HG02678 (cell line): ENCODE measurements at regions not wholly inside any gene's neighbourhood (a gene's known extent, or its start where the extent isn't known, plus 50 kb on each side); places are given as distances from the start of the nearest gene placed in this dataset.

Source experiments
- ATAC-seq: cut with Tn5 transposase; IDR thresholded peaks from one replicate; pipeline ENCODE4 v1.9.1; 2021; ENCODE audit warnings: mild to moderate bottlenecking, moderate library complexity; ENCODE audit not compliant: unreplicated experiment

GRCh38 chr6:14738497-14738896 lies 507.4 kb upstream of the JARID2 start:
- no peak for ATAC-seq

DNA sequence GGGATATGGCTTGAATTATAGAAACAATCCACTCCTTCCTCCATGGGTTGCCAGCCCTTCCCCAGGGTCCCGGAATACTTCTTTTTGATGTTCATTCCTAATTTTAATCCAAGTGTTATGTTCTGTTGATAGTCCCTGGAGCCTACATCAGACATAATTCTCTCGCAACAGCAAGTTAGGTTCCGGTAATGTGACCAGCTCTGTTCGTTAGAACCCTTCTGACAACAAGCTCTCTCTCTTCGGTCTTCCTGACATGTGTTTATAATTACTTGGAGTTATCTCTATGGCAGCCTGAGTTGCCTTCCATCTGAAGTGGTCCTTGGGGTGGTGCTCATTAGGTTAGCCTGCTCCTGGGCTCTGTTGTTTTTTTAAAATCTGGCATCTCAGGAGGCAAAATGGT lies 506.9 kb upstream of the JARID2 start:
- no peak for ATAC-seq

- ATAC-seq: no peak
Observed at GRCh38 chr6:14739827-14740226, 506.0 kb upstream of the JARID2 start.

DNA sequence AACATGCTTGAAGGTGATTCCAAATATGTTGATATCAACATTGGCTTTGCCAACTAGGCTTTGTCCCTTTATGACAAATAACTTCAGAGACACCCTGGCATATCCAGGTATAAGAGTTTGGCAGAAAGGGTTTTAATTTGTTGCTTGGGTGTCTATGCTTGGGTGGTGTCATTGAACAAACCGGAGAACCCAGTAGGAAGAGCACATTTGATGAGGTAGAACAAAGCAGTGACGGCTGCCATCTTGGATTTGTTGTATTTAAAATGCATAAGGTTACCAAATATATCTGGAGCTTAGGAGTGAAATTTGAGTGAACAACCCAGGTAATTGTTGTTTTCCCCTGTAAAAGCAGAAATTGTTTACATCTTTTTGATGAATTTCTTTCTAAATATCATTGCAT lies 503.7 kb upstream of the JARID2 start:
- no peak for ATAC-seq

DNA sequence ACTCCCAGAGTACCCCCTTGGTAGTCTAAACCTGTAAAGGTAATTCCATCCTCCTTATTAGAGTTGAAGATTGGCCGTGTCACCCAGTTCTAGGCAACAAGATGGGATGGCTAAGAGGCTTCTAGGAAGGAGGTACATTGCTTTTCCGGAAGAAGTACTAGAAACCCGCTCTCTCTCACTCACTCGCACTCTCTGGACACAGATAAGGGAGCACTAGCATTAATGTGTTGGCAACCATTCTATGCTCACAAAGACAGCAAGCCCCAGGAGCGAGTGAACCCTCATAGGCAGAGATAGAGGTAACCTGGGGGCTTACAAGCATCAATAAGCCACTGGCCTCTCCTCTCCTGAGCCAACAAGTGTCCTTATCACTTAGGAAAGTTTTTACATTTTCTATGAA lies 503.2 kb upstream of the JARID2 start:
- no peak for ATAC-seq

DNA sequence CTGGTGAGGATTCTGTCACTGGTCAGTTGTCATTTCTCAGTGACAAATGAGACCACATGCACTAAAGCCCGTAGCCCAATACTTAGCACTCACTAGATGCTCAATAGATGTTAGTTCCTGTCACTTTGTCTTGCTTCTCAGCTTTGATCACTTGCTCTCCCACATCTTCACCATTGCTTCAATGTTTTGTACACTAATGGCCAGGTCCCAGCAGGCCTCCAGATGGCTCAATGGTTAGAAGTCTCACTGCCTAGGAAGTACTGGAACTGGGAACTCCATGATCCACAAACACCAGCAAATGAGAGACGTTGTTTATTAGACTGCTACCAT lies 502.8 kb upstream of the JARID2 start:
- ATAC-seq: no peak

GRCh38 chr6:14743474-14744211 lies 502.2 kb upstream of the JARID2 start:
- ATAC-seq: no peak

- ATAC-seq: no peak
Observed at GRCh38 chr6:14744212-14744556, 501.7 kb upstream of the JARID2 start.

GRCh38 chr6:14746139-14746837 lies 499.6 kb upstream of the JARID2 start:
- ATAC-seq: no peak

GRCh38 chr6:14747881-14748520 lies 497.9 kb upstream of the JARID2 start:
- no peak for ATAC-seq

- ATAC-seq: no peak
Observed at GRCh38 chr6:14748679-14749078, 497.2 kb upstream of the JARID2 start.

DNA sequence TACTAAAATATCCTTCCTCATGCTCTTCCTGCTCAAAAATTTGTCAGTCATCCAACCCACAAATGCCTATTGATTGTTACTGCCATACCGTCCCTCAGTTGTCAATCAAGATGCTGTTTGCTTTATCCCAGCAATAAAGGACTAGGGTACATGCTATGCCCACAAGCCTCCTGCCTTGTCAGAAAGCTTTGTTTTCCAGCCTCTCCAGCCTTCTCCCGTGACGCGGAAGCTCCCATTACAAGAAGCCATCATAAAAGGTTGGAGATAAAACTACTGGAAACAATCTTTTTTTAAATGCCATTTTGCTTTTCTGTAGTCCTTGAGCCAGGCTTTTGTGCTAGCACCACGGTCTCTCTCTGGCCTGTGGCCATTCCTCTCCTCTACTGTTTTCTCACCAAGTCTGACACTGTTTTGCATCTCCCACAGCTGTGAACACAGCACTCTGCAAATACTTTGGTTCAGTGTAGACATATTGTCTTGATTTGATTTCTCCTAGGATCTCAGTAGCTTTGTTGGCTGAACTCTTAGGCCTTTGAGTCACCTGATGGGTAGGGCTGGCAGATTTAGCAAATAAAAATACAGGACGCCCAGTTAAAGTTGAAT lies 495.7 kb upstream of the JARID2 start:
- ATAC-seq: no peak

- ATAC-seq: no peak
Observed at GRCh38 chr6:14751645-14752175, 494.2 kb upstream of the JARID2 start.

- ATAC-seq: no peak
Observed at GRCh38 chr6:14754751-14755513, 490.9 kb upstream of the JARID2 start.

DNA sequence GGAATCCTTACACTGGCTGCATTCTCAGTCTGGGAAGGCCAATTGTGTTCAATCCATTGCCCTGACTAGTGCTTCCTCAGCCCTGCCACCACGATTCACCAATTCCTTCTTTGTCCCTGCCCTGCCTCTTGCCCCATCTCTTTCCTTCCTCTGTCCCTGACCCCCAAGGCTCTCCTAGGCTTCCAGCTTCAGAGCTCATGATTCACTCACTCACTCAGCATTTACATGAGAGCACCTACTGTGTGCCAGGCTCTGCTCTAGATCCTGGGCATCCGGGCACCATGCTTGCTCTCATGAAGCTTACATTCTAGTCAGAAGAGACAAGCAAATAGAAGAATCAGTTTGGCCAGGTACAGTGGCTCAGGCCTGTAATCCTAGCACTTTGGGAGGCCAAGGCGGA lies 489.5 kb upstream of the JARID2 start:
- no peak for ATAC-seq

GRCh38 chr6:14757014-14757413 lies 488.9 kb upstream of the JARID2 start:
- no peak for ATAC-seq

- no peak for ATAC-seq
Observed at GRCh38 chr6:14757418-14757817, 488.5 kb upstream of the JARID2 start.

DNA sequence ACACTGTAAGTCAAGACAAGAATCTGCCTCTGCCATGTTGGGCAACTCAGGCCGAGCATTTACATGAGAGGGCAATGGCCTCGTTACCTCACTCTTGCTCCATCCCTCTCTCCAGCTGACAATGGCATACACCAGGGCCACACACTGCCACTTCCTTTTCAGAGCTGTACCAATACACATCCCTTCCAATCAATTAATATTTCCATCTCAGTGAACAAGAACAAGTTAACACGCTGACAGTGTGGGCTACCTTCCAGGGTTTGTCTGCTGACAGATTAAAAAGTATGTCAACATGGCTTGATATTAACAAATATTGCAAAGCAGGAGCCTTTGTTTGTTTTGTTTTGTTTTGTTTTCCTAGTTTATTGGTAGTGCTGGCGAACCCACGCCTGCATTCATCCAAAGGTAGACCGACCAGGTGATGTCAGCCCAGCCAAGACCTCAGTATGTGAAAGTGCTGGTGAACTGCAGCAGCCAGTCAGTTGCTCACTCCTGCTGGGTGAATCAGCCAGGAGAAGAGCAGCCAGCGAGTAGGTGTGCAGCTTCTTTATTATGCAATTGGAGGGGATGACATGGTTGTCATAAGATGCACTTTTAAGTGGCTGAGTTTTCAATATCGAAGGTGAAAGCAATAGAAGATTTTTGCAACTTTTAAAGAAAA lies 487.3 kb upstream of the JARID2 start:
- no peak for ATAC-seq

DNA sequence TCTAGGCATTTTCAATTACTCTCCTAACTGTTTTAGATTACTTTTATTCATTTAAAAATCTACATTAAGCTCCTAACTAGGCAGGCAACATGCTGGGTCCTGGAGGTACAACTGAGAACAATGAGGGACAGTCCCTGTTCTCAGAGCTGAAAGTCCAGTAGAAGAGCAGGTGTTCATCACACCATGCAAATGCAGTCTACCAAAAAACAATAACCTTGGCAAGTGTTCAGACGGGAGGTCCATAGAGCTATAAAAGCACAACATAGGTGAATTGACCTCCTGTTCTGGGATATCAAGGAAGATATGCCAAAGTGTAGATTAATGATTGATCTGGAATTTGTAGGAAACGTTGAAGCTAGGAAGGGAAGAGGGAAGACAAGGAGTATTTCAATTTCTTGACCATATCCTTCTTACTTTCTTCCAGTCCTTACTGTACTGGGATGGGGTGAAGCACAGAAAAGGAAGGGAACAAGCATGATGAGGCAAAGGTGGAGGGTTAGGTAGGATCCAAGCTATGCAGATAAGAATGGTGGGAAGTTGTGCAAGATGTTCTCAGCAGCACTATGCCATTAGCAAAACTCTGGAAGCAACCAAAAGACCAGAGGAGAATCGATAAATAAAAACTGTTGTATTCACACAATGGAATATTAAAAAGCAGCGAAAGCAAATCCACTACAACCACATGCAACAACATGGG lies 485.7 kb upstream of the JARID2 start:
- peak; percentile 60 for ATAC-seq

DNA sequence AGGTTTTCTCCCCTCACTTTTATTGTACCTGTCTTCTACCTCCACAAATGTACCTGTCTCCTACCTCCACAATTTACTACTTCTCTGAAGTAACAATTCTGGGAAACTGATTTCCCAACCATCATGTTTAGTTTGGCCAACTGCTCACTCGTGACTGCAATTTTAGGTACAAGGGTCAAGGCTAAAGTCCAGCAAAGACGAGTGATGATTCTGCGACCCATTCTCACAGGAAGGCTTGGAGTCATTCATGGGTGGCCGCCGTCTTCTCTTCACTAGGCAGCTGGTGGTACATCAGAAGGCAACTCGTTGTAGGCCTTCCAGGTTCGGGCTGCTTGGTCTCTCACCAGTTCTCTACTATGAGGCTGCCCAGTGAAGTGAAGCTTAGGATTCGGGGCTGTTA lies 483.8 kb upstream of the JARID2 start:
- no peak for ATAC-seq
